ENCODE measurements at regions not wholly inside any gene's neighbourhood (a gene's known extent, or its start where the extent isn't known, plus 50 kb on each side); places are given as distances from the start of the nearest gene placed in this dataset.

- peaks cover 13% of the 10 kb centered on the region for H3K9me3 Mint-ChIP-seq (ENCODE audit: unreplicated experiment)
- CTCF ChIA-PET = no interaction called here
- intact Hi-C loops (cut with micrococcal nuclease) = no loop called here
These were observed 161.4 kb upstream of the TSHZ3 start for GRCh38 chr19:31510635-31511034.

DNA sequence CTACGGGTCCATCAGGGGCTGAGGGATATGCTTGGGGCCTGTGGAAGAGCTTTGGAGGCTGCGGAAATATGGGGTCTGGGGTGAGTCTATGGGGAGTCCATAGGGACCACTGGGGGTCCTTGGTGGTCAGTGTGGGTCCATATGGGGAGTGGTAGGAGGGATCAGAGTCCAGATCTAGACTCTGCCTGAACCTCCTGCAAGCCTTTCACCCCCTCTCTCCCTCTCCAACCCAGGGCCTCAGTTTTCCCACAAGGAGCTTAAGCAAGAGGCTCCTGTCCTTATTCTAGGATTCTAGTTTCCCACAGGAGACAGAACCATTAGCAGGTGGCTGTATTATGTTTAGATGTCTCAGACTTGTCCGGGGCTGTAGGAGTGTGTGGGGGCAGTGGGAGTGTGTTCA is 161.9 kb upstream of the TSHZ3 start:
- Mint-ChIP-seq H3K4me3 (ENCODE audit: unreplicated experiment) (no peak overlapping the region), H3K36me3 (ENCODE audit: insufficient read depth, unreplicated experiment) (no peaks in the 10 kb centered on the region), H3K4me1 (ENCODE audit: insufficient read depth, unreplicated experiment) (no peaks in the 10 kb centered on the region), H3K9me3 (ENCODE audit: unreplicated experiment) (peaks cover 11% of the 10 kb centered on the region), H3K27me3 (ENCODE audit: insufficient read depth, unreplicated experiment) (no peaks in the 10 kb centered on the region), H3K27ac (ENCODE audit: low read depth, unreplicated experiment) (no peak overlapping the region)
- ChIA-PET CTCF (no interaction called here), POLR2A (no interaction called here)
- DNase-seq (ENCODE audit: unreplicated experiment) = no peak
- intact Hi-C loops (cut with micrococcal nuclease) = no loop called here
- TF ChIP-seq CTCF (IDR thresholded peaks at IDR 0.05; ENCODE audit: unreplicated experiment) = no peak
- BruUV-seq (replicated peaks) = no TSS peak

More at GRCh38 chr19:31510635-31511034, 161.4 kb upstream of the TSHZ3 start:
- Mint-ChIP-seq H3K27me3 (ENCODE audit: insufficient read depth, unreplicated experiment) (no peaks in the 10 kb centered on the region), H3K27ac (ENCODE audit: low read depth, unreplicated experiment) (no peak overlapping the region), H3K36me3 (ENCODE audit: insufficient read depth, unreplicated experiment) (no peaks in the 10 kb centered on the region), H3K4me1 (ENCODE audit: insufficient read depth, unreplicated experiment) (no peaks in the 10 kb centered on the region), H3K4me3 (ENCODE audit: unreplicated experiment) (no peak overlapping the region)
- POLR2A ChIA-PET = interaction anchor here (0.7 kb wide), 1 partner anchor 16 kb away, joined by 3 read pairs; no protein-coding TSS in a partner anchor
- no peak for DNase-seq (ENCODE audit: unreplicated experiment)
- TF ChIP-seq CTCF (IDR thresholded peaks at IDR 0.05; ENCODE audit: unreplicated experiment) = no peak
- BruUV-seq (replicated peaks) = no TSS peak

DNA sequence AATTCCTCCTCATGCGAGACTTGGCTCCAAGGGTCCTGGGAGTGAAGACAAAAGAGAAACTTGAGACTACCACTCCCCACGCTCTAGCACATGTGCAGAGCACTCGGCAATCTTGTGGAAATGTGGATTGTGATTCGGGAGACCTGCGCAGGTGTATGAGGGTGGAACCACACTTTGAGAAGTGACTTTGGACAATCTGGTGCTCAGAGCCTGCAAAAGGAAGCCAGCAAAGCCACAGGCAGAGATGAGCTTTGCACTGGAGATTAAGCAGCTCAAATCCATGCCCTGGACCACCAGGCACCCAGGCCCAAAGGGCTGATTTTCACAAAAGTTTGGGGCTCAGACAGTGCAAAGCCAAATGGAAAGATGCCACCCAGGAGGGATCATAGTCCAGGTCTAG is 162.5 kb upstream of the TSHZ3 start:
- DNase-seq (ENCODE audit: unreplicated experiment) = no peak
- no peaks in the 10 kb centered on the region for H3K4me1 Mint-ChIP-seq (ENCODE audit: insufficient read depth, unreplicated experiment)
- H3K27ac Mint-ChIP-seq (ENCODE audit: low read depth, unreplicated experiment) = no peak overlapping the region
- no peak overlapping the region for H3K4me3 Mint-ChIP-seq (ENCODE audit: unreplicated experiment)
- ChIA-PET POLR2A (no interaction called here), CTCF (no interaction called here)
- H3K27me3 Mint-ChIP-seq (ENCODE audit: insufficient read depth, unreplicated experiment) = no peaks in the 10 kb centered on the region
- BruUV-seq (replicated peaks) = no TSS peak
- intact Hi-C loops (cut with micrococcal nuclease) = no loop called here
- H3K36me3 Mint-ChIP-seq (ENCODE audit: insufficient read depth, unreplicated experiment) = no peaks in the 10 kb centered on the region
- TF ChIP-seq CTCF (IDR thresholded peaks at IDR 0.05; ENCODE audit: unreplicated experiment) = no peak
- H3K9me3 Mint-ChIP-seq (ENCODE audit: unreplicated experiment) = peaks cover 11% of the 10 kb centered on the region

- ChIA-PET POLR2A (no interaction called here), CTCF (no interaction called here)
- Mint-ChIP-seq H3K36me3 (ENCODE audit: insufficient read depth, unreplicated experiment) (no peaks in the 10 kb centered on the region), H3K4me3 (ENCODE audit: unreplicated experiment) (no peak overlapping the region), H3K4me1 (ENCODE audit: insufficient read depth, unreplicated experiment) (no peaks in the 10 kb centered on the region), H3K27ac (ENCODE audit: low read depth, unreplicated experiment) (no peak overlapping the region), H3K9me3 (ENCODE audit: unreplicated experiment) (peaks cover 15% of the 10 kb centered on the region), H3K27me3 (ENCODE audit: insufficient read depth, unreplicated experiment) (no peaks in the 10 kb centered on the region)
- intact Hi-C loops (cut with micrococcal nuclease) = no loop called here
- no peak for TF ChIP-seq CTCF (IDR thresholded peaks at IDR 0.05; ENCODE audit: unreplicated experiment)
- no TSS peak for BruUV-seq (replicated peaks)
- DNase-seq (ENCODE audit: unreplicated experiment) = no peak
These were observed 163.1 kb upstream of the TSHZ3 start for GRCh38 chr19:31512181-31512970.
